CD4-positive, alpha-beta memory T cell (primary cell): ENCODE measurements at regions not wholly inside any gene's neighbourhood (a gene's known extent, or its start where the extent isn't known, plus 50 kb on each side); places are given as distances from the start of the nearest gene placed in this dataset.

Experiments
- CTCF ChIA-PET: fragments of 350-600 bp; sonication (Branson Sonifier 250); formaldehyde crosslinking; loops from one replicate; lab custom pipeline; 2021; ENCODE audit warnings: inconsistent platforms; ENCODE audit not compliant: partially characterized antibody; lab: Charles Lee
- POLR2A ChIA-PET: fragments of 350-600 bp; sonication (Branson Sonifier 250); formaldehyde crosslinking; loops from one replicate; lab custom pipeline; 2021; ENCODE audit not compliant: partially characterized antibody; lab: Charles Lee
- DNase-seq, 5 donors: peaks; one replicate each; pipeline versions ENCODE4 v3.0.0 to v3.0.0-alpha.2; 2020 to 2022; ENCODE audit warnings: mixed read lengths in 1 of 5
- H3K27ac ChIP-seq: one replicate; pipeline ENCODE4 v1.7.0; 2013; ENCODE audit warnings: low read depth, low read length
- H3K27me3 ChIP-seq: 2 replicates; pipeline ENCODE4 v1.7.0; 2013; ENCODE audit warnings: mild to moderate bottlenecking, low read length, moderate library complexity; ENCODE audit not compliant: insufficient read depth
- H3K36me3 ChIP-seq: 2 replicates; pipeline ENCODE4 v1.7.0; 2013; ENCODE audit warnings: mild to moderate bottlenecking, low read length, moderate library complexity; ENCODE audit not compliant: insufficient read depth
- H3K4me1 ChIP-seq: 2 replicates; pipeline ENCODE4 v1.7.0; 2013; ENCODE audit warnings: mild to moderate bottlenecking, low read length, moderate library complexity; ENCODE audit not compliant: insufficient read depth
- H3K4me3 ChIP-seq, 2 donors: one replicate each; pipeline ENCODE4 v1.7.0; 2013; ENCODE audit warnings: low read length in 2 of 2, mild to moderate bottlenecking in 1 of 2
- H3K9me3 ChIP-seq, 2 donors: one replicate each; pipeline ENCODE4 v1.7.0; 2013; ENCODE audit warnings: low read length in 2 of 2, control low read depth in 1 of 2; ENCODE audit not compliant: control insufficient read depth in 1 of 2
- H3K27ac Mint-ChIP-seq, 7 donors: one replicate each; pipeline ENCODE4 v1.8.0; 2020 to 2021; ENCODE audit warnings: mixed read lengths in 7 of 7, mild to moderate bottlenecking in 6 of 7, inconsistent platforms in 3 of 7, moderate library complexity in 3 of 7
- H3K27me3 Mint-ChIP-seq, 2 donors: one replicate each; pipeline ENCODE4 v1.8.0; 2020 to 2021; ENCODE audit warnings: mixed read lengths in 2 of 2
- H3K36me3 Mint-ChIP-seq, 2 donors: one replicate each; pipeline ENCODE4 v1.8.0; 2020 to 2021; ENCODE audit warnings: mixed read lengths in 2 of 2, inconsistent platforms in 1 of 2, mild to moderate bottlenecking in 1 of 2
- H3K4me1 Mint-ChIP-seq, 4 donors: one replicate each; pipeline ENCODE4 v1.8.0; 2020 to 2021; ENCODE audit warnings: mixed read lengths in 4 of 4, mild to moderate bottlenecking in 1 of 4
- H3K4me3 Mint-ChIP-seq, 8 donors: one replicate each; pipeline ENCODE4 v1.8.0; 2020 to 2021; ENCODE audit warnings: mixed read lengths in 8 of 8, mild to moderate bottlenecking in 7 of 8, moderate library complexity in 6 of 8, inconsistent platforms in 3 of 8
- H3K9me3 Mint-ChIP-seq, 8 donors: one replicate each; pipeline ENCODE4 v1.8.0; 2020 to 2021; ENCODE audit warnings: mixed read lengths in 8 of 8, mild to moderate bottlenecking in 5 of 8, inconsistent platforms in 3 of 8, moderate library complexity in 1 of 8
- intact Hi-C: fragments of 100-400 bp; cut with micrococcal nuclease; formaldehyde crosslinking; loops from one replicate; pipeline ENCODE4 v1.15.1; 2023

DNA sequence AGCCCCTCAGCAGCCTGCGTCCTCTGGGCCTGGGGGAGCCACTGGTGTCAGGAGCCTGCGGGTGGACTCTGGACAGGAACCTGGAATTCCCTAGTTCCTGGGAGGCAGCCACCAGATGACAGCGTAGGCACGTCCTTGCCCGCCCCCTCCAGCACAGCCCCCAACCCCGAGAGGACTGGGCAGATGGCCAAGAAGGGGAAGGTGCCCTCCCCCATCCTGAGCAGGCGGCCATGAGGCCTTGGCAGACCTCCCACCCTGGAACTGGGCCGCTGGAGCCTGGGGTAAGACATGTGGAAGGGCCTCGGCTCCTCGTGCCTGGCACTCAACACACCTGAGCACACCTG, 60.4 kb upstream of the FBRSL1 start:
- no peak for DNase-seq
- Histone ChIP-seq H3K4me3 (no peak overlapping the region), H3K9me3 (no peaks in the 10 kb centered on the region), H3K27ac (no peak overlapping the region), H3K36me3 (no peaks in the 10 kb centered on the region), H3K27me3 (no peaks in the 10 kb centered on the region), H3K4me1 (peaks cover 36% of the 10 kb centered on the region)
- intact Hi-C loops, result no loop called here
- CTCF ChIA-PET, result interaction anchor here (1.0 to 3.9 kb wide), 7 partner anchors 10 to 282 kb away, joined by 3 to 29 read pairs (median 4); no protein-coding TSS in a partner anchor
- Mint-ChIP-seq H3K36me3 (no peaks in the 10 kb centered on the region), H3K9me3 (peaks cover 0 to 1% (median 0%) of the 10 kb centered on the region in 8 donors), H3K27me3 (no peaks in the 10 kb centered on the region), H3K4me3 (peak overlapping the region in 2 of 8 donors; percentile 77 to 79), H3K4me1 (peaks cover 15 to 41% (median 20%) of the 10 kb centered on the region in 4 donors), H3K27ac (no peak overlapping the region)
- POLR2A ChIA-PET, result interaction anchor here (1.1 to 1.4 kb wide), 4 partner anchors 15 to 59 kb away, joined by 4 to 23 read pairs (median 9); partner anchors contain the start of gene FBRSL1

DNA sequence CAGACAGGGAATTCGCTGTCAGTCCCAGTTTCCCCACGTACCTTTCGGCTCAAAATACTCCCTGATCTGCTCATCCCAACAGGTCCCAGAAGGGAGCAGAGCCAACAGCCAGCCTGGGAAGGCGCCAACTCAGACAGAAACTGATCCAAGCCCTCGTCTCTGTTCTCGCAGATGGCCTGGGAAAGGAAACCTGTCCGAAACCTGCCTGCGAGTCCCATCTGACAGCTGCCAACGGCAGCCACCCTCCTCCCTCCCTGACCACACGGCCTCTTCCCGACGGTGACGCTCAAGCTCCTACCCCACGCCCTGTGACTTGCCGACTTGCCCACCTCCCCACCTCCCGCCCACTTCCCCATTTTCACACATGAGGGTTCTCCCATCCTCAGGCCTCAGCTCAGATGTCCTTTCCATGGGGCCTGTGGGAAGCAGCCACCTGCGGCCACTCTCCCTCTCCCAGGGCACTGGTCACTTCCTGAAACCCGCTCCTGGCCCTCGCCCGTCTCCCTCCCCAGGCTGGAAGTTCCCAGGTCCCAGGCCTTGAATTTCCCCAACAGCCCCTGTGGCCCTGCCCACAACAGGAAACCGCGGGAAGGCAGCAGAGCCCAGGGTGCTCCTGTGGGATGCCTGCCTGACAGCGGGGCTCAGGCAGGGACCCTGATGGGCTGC, 60.9 kb upstream of the FBRSL1 start:
- Mint-ChIP-seq H3K27me3 (no peaks in the 10 kb centered on the region), H3K4me1 (peaks cover 15 to 37% (median 18%) of the 10 kb centered on the region in 4 donors), H3K4me3 (no peak overlapping the region), H3K27ac (peak overlapping the region in 1 of 7 donors; percentile 53), H3K9me3 (peaks cover 0 to 1% (median 0%) of the 10 kb centered on the region in 8 donors), H3K36me3 (no peaks in the 10 kb centered on the region)
- CTCF ChIA-PET, result interaction anchor here (1.6 to 3.9 kb wide), 2 partner anchors 11 to 14 kb away, joined by 4 to 29 read pairs; no protein-coding TSS in a partner anchor
- POLR2A ChIA-PET, result interaction anchor here (1.2 kb wide), 1 partner anchor 59 kb away, joined by 3 read pairs; no protein-coding TSS in a partner anchor
- H3K4me3 ChIP-seq, result no peak overlapping the region
- H3K27ac ChIP-seq, result no peak overlapping the region
- no peaks in the 10 kb centered on the region for H3K9me3 ChIP-seq
- H3K27me3 ChIP-seq, result no peaks in the 10 kb centered on the region
- no peak for DNase-seq
- H3K36me3 ChIP-seq, result no peaks in the 10 kb centered on the region
- intact Hi-C loops, result no loop called here
- H3K4me1 ChIP-seq, result peaks cover 34% of the 10 kb centered on the region

DNA sequence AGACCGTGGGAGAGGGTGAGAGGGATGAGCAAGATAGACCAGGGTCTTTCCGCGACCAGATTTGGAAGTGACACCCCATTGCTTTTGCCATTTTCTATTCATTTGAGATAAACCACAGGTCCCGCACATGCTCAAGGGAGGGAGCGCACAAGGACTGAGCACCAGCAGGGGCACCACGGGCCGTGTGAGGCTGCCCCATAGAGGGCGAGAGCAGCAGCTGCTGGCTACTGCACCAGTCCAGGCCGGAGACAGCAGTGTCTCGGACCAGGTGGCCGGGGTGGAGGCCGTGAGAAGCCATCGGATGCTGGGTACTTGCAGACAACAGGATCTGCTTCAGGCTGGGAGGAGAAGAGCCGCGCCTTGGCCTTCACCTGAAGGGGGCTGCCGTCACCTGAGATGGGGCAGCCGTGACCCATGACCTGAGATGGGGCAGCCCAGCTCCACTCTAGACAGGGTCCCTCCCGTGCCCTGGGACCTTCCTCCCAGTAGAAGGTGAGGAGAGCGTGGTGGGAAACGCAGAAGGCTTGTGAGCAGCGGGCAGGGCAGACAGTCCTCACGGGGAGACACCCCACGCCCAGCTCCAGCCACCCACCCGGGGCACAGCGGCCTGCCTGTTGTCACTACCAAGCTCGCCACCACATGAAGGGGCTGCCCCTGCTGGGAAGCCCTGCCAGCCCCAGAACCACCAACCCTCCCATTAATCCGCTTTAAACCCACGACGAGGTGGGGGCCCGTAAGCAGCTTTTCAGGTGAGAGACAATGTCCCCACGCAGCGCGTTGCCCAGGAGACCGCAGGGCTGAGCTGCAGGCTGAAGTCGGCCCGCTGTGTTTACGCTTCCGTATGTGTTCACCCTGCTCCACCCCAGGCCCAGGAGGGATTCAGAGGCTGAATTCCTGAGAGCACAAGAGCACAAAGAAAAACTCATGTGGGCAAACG, 61.7 kb upstream of the FBRSL1 start:
- H3K4me3 Mint-ChIP-seq, result peak overlapping the region in 1 of 8 donors; percentile 58

DNA sequence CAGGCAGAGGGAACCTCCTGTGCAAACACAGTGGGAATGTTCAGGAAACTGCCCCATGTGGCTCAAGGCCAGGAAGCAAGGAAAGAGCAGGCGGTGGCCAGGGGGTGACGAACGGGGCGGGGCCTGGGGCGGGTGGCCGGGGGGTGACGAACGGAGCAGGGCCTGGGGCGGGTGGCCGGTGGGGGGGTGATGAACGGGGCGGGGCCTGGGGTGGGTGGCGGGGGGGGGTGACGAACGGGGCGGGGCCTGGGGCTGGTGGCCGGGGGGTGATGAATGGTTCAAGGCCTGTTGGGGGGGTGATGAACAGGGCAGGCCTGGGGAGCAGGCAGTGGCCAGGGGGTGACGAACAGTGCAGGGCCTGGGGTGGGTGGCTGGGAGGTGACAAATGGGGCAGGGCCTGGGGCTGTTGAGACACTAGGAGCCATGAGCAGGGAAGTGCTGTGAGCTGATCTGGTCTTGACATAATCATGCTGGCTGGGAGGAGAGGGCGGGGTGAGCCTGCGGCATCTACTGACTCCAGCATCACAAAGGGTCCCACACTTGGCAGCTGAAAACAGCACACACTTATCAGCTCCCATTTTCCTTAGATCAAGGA, 62.7 kb upstream of the FBRSL1 start:
- H3K4me1 ChIP-seq, result peaks cover 22% of the 10 kb centered on the region
- ChIA-PET CTCF (interaction anchor here (1.0 to 3.9 kb wide), 2 partner anchors 12 to 134 kb away, joined by 3 to 29 read pairs; no protein-coding TSS in a partner anchor), POLR2A (interaction anchor here (1.5 to 1.6 kb wide), 2 partner anchors 12 to 16 kb away, joined by 3 to 4 read pairs; no protein-coding TSS in a partner anchor)
- H3K27ac ChIP-seq, result no peak overlapping the region
- intact Hi-C loops, result no loop called here
- H3K9me3 Mint-ChIP-seq, result peaks cover 0 to 1% (median 0%) of the 10 kb centered on the region in 8 donors
- no peak overlapping the region for H3K27ac Mint-ChIP-seq
- H3K36me3 ChIP-seq, result no peaks in the 10 kb centered on the region
- H3K27me3 ChIP-seq, result no peaks in the 10 kb centered on the region
- H3K27me3 Mint-ChIP-seq, result no peaks in the 10 kb centered on the region
- H3K36me3 Mint-ChIP-seq, result no peaks in the 10 kb centered on the region
- H3K4me3 ChIP-seq, result no peak overlapping the region
- no peak for DNase-seq
- peaks cover 15 to 38% (median 20%) of the 10 kb centered on the region in 4 donors for H3K4me1 Mint-ChIP-seq
- H3K9me3 ChIP-seq, result no peaks in the 10 kb centered on the region
- no peak overlapping the region for H3K4me3 Mint-ChIP-seq

More for the DNA sequence above, 61.7 kb upstream of the FBRSL1 start:
- Histone ChIP-seq H3K4me3 (no peak overlapping the region), H3K4me1 (peaks cover 26% of the 10 kb centered on the region), H3K27me3 (no peaks in the 10 kb centered on the region), H3K36me3 (no peaks in the 10 kb centered on the region), H3K27ac (no peak overlapping the region), H3K9me3 (no peaks in the 10 kb centered on the region)
- no peaks in the 10 kb centered on the region for H3K27me3 Mint-ChIP-seq
- POLR2A ChIA-PET, result interaction anchor here (1.2 to 1.6 kb wide), 3 partner anchors 13 to 60 kb away, joined by 3 to 4 read pairs (median 3); no protein-coding TSS in a partner anchor
- peaks cover 13 to 32% (median 16%) of the 10 kb centered on the region in 4 donors for H3K4me1 Mint-ChIP-seq
- intact Hi-C loops, result no loop called here
- CTCF ChIA-PET, result interaction anchor here (1.0 to 3.9 kb wide), 2 partner anchors 13 to 133 kb away, joined by 3 to 29 read pairs; no protein-coding TSS in a partner anchor
- peaks cover 0 to 1% (median 0%) of the 10 kb centered on the region in 8 donors for H3K9me3 Mint-ChIP-seq
- no peak overlapping the region for H3K27ac Mint-ChIP-seq
- DNase-seq, result no peak
- no peaks in the 10 kb centered on the region for H3K36me3 Mint-ChIP-seq

DNA sequence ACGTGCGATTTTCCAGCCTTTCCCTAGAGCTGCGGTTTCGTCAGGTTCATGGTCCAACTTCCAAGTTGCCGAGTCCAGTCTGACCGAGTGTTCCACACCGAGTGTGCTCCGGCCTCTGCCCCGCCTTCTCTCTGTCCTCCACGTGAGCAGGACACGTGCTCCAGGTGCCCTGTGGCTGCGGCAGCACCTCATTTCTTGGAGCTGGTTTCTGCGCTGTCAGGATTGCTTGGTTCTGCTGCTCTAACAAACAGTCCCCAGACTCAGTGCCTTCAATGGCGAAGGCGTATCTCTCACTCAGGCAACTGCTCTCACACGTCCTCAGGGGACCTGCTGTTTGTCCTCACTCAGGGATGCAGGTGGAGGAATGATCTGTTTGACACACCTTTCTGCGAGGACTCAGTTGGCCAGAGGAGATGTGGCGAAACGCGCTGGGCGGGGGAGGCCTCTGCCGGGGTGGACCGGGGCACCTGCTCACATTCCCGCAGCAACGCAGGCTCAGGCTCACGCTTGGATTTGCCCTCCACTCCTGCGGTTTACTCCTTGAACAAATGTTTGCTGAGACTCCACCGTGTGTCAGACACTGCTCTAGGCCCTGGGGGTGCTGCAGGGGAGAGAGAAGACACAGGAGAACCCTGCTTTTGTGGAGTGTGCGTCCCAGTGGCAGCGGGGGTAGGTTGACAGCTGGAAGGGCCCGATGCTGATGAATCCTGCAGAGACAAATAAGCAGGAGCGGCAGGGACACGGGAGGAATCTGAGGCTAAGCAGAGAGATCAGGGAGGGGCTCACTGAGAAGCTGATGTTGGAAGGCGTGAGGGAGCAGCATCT, 63.4 kb upstream of the FBRSL1 start:
- peaks cover 0 to 1% (median 0%) of the 10 kb centered on the region in 8 donors for H3K9me3 Mint-ChIP-seq
- ChIA-PET POLR2A (interaction anchor here (1.5 to 1.6 kb wide), 2 partner anchors 11 to 17 kb away, joined by 3 to 4 read pairs; no protein-coding TSS in a partner anchor), CTCF (no interaction called here)
- H3K27ac Mint-ChIP-seq, result peak overlapping the region in 1 of 7 donors; percentile 42
- Histone ChIP-seq H3K9me3 (no peaks in the 10 kb centered on the region), H3K4me1 (peaks cover 20% of the 10 kb centered on the region), H3K27ac (no peak overlapping the region), H3K27me3 (no peaks in the 10 kb centered on the region), H3K36me3 (no peaks in the 10 kb centered on the region), H3K4me3 (no peak overlapping the region)
- no peak overlapping the region for H3K4me3 Mint-ChIP-seq
- no peaks in the 10 kb centered on the region for H3K36me3 Mint-ChIP-seq
- intact Hi-C loops, result no loop called here
- H3K4me1 Mint-ChIP-seq, result peaks cover 15 to 38% (median 25%) of the 10 kb centered on the region in 4 donors
- H3K27me3 Mint-ChIP-seq, result no peaks in the 10 kb centered on the region
- DNase-seq, result no peak

DNA sequence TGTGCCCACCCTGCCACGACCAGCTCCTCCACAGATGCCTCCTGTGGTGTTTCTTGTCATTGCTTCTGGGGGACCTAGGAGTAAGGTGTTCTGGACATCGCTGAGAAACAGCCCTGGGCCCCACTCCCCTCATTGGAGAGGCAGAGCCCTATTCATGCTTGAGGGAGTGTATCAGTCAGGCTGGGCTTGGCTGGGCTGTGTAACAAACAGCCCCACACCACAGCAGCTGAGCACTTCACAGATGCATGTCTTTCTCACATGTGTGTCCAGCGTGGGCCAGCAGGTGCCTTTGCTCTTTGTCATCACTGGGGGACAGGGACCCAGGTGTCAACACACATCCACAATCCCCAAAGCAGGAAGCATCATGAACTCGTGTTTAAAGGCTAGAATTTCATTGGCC, 65.1 kb upstream of the FBRSL1 start:
- peaks cover 0 to 1% (median 0%) of the 10 kb centered on the region in 8 donors for H3K9me3 Mint-ChIP-seq
- H3K4me3 Mint-ChIP-seq, result no peak overlapping the region
- H3K4me1 Mint-ChIP-seq, result peaks cover 9 to 26% (median 16%) of the 10 kb centered on the region in 4 donors
- ChIA-PET POLR2A (no interaction called here), CTCF (no interaction called here)
- H3K4me3 ChIP-seq, result no peak overlapping the region
- DNase-seq, result no peak
- no peak overlapping the region for H3K27ac Mint-ChIP-seq
- no peaks in the 10 kb centered on the region for H3K27me3 ChIP-seq
- intact Hi-C loops, result no loop called here
- no peaks in the 10 kb centered on the region for H3K9me3 ChIP-seq
- peaks cover 4% of the 10 kb centered on the region for H3K4me1 ChIP-seq
- no peaks in the 10 kb centered on the region for H3K36me3 Mint-ChIP-seq
- no peak overlapping the region for H3K27ac ChIP-seq
- H3K27me3 Mint-ChIP-seq, result no peaks in the 10 kb centered on the region
- no peaks in the 10 kb centered on the region for H3K36me3 ChIP-seq
